ENCODE measurements at regions not wholly inside any gene's neighbourhood (a gene's known extent, or its start where the extent isn't known, plus 50 kb on each side); places are given as distances from the start of the nearest gene placed in this dataset.
A peak's percentile ranks its signal among the peaks of the same experiment; 100 is the strongest.

- no peaks in the 10 kb centered on the region for H4K20me1 ChIP-seq (ENCODE audit: control insufficient read depth, insufficient read depth)
- CTCF ChIA-PET = no interaction called here
- 33% methylated on average over 26 of the region's 31 CpGs for WGBS (ENCODE audit: insufficient coverage, insufficient replicate concordance, low lambda C conversion rate, missing lambda C conversion rate)
- no peaks in the 10 kb centered on the region for H3K27me3 ChIP-seq (replicated peaks in 1 of 2; ENCODE audit: control insufficient read depth in 2 of 2, insufficient read depth in 2 of 2, low read length in 1 of 2)
- H3K9me3 ChIP-seq (replicated peaks; ENCODE audit: control insufficient read depth, insufficient read depth, low read length) = no peaks in the 10 kb centered on the region
- in situ Hi-C loops (cut with MboI) (no loop called here), intact Hi-C loops (cut with micrococcal nuclease; ENCODE audit: unreplicated experiment) (no loop called here)
- H3K36me3 ChIP-seq (ENCODE audit: control insufficient read depth in 2 of 2, insufficient read depth in 2 of 2, low read length in 1 of 2) = no peaks in the 10 kb centered on the region
- POLR2A ChIA-PET = no interaction called here
- SMC1A ChIA-PET (ENCODE audit: uncharacterized antibody, unreplicated experiment) = interaction anchor here (1.1 to 1.6 kb wide), 2 partner anchors 10 to 30 kb away, joined by 3 to 4 read pairs; no protein-coding TSS in a partner anchor
- DNase-seq (ENCODE audit: low read depth, low spot score) (no peak), FAIRE-seq (no peak), ATAC-seq (peak; percentile 41; the same call in 2 of the 3 replicates)
- H3K9ac ChIP-seq (ENCODE audit: control insufficient read depth, insufficient read depth, low read length) = no peak overlapping the region; the same call in 1 of the 2 replicates
- H3K4me2 ChIP-seq (ENCODE audit: control insufficient read depth, insufficient read depth) = peak overlapping the region; percentile 65
- BruUV-seq (replicated peaks) = no TSS peak
- peak overlapping the region; percentile 68 for H2AFZ ChIP-seq (ENCODE audit: control insufficient read depth, low read depth, low read length)
- no peaks in the 10 kb centered on the region for H3K79me2 ChIP-seq (ENCODE audit: control insufficient read depth, insufficient read depth, low read length)
- RAD21 ChIA-PET (ENCODE audit: unreplicated experiment) = interaction anchor here (1.3 kb wide), 1 partner anchor 10 kb away, joined by 4 read pairs; no protein-coding TSS in a partner anchor
- H3K27ac ChIP-seq (ENCODE audit: control insufficient read depth, insufficient read depth) = no peak overlapping the region
- H3K4me1 ChIP-seq (ENCODE audit: control insufficient read depth, insufficient read depth, low read length) = peaks cover 6% of the 10 kb centered on the region; the same call in 1 of the 2 replicates
- no peak overlapping the region for H3K4me3 ChIP-seq
- TF ChIP-seq PBX3 (IDR thresholded peaks at IDR 0.05; ENCODE audit: insufficient replicate concordance, low read depth, low read length) (no peak), TAF1 (IDR thresholded peaks at IDR 0.05; ENCODE audit: borderline replicate concordance, low read depth, low read length) (no peak), ZNF217 (IDR thresholded peaks at IDR 0.05) (no peak), TBL1XR1 (IDR thresholded peaks at IDR 0.05; ENCODE audit: low read depth, low read length) (no peak), SMAD1 (IDR thresholded peaks at IDR 0.05; ENCODE audit: low read depth, partially characterized antibody) (no peak), PKNOX1 (IDR thresholded peaks at IDR 0.05) (no peak), STAT1 (conservative IDR thresholded peaks at IDR 0.05) (no peak), USF1 (IDR thresholded peaks at IDR 0.05; ENCODE audit: borderline replicate concordance, extremely low read length, insufficient read depth, low read depth, low read length) (no peak), IRF5 (IDR thresholded peaks at IDR 0.05; ENCODE audit: borderline replicate concordance) (no peak), YBX1 (IDR thresholded peaks at IDR 0.05) (no peak), RAD51 (IDR thresholded peaks at IDR 0.05) (no peak), KDM1A (IDR thresholded peaks at IDR 0.05; ENCODE audit: borderline replicate concordance) (no peak)
- TF ChIP-seq, protein P1, sequence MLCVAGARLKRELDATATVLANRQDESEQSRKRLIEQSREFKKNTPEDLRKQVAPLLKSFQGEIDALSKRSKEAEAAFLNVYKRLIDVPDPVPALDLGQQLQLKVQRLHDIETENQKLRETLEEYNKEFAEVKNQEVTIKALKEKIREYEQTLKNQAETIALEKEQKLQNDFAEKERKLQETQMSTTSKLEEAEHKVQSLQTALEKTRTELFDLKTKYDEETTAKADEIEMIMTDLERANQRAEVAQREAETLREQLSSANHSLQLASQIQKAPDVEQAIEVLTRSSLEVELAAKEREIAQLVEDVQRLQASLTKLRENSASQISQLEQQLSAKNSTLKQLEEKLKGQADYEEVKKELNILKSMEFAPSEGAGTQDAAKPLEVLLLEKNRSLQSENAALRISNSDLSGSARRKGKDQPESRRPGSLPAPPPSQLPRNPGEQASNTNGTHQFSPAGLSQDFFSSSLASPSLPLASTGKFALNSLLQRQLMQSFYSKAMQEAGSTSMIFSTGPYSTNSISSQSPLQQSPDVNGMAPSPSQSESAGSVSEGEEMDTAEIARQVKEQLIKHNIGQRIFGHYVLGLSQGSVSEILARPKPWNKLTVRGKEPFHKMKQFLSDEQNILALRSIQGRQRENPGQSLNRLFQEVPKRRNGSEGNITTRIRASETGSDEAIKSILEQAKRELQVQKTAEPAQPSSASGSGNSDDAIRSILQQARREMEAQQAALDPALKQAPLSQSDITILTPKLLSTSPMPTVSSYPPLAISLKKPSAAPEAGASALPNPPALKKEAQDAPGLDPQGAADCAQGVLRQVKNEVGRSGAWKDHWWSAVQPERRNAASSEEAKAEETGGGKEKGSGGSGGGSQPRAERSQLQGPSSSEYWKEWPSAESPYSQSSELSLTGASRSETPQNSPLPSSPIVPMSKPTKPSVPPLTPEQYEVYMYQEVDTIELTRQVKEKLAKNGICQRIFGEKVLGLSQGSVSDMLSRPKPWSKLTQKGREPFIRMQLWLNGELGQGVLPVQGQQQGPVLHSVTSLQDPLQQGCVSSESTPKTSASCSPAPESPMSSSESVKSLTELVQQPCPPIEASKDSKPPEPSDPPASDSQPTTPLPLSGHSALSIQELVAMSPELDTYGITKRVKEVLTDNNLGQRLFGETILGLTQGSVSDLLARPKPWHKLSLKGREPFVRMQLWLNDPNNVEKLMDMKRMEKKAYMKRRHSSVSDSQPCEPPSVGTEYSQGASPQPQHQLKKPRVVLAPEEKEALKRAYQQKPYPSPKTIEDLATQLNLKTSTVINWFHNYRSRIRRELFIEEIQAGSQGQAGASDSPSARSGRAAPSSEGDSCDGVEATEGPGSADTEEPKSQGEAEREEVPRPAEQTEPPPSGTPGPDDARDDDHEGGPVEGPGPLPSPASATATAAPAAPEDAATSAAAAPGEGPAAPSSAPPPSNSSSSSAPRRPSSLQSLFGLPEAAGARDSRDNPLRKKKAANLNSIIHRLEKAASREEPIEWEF (IDR thresholded peaks at IDR 0.05; ENCODE audit: insufficient replicate concordance, low read depth, low read length) = no peak
These were observed 79.1 kb upstream of the MEF2A start for GRCh38 chr15:99486371-99487336.
